Activated gamma-delta T cell treated with Interleukin-2 at 50 U/mL for 16 hours (primary cell): ENCODE measurements at regions not wholly inside any gene's neighbourhood (a gene's known extent, or its start where the extent isn't known, plus 50 kb on each side); places are given as distances from the start of the nearest gene placed in this dataset.

Experiments
- DNase-seq: peaks from one replicate; pipeline ENCODE4 v3.0.0-alpha.2; 2020

- DNase-seq, result no peak
These were observed 76.6 kb upstream of the KLF12 start for GRCh38 chr13:74210693-74211393.

DNA sequence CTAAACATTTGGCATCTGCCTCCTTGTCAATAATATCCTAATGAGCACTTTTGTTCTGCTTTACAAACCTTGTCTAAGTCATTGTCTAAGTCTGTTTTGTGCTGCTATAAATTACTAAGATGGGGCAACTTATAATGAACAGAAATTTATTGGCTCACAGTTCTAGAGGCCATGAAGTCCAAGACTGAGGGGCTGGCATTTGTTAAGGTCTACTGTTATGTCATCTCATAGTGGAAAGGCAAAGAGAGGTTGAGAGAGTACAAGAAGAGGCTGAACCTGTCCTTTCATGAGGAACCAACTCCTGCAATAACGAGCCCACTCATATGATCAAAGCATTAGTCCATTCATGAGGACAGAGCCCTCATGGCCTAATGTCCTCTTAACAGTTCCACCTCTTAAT, 72.7 kb upstream of the KLF12 start:
- no peak for DNase-seq

DNA sequence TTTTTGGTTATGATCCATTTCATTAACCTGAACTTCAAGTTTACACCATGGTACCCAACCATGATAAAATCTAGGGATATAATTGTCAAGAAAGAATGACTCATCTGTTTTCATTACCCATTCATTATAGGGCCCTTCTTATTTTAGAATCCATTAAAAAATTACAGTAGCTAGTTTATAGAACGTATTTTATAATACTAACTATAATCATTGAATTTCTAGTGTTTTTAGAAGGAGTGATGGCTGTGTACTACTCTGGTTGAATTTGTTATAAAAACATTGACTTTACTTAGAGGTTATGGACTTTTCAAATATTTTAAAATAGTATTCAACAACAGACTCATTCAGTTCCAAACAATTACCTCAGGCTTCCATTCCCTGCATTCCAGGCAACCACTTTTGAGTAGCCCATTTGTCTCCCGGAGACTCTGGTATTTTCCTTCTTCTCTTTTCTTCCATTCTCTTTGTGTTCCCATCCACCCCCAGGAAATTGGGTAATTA, 71.9 kb upstream of the KLF12 start:
- DNase-seq, result no peak

- no peak for DNase-seq
These were observed 71.1 kb upstream of the KLF12 start for GRCh38 chr13:74205313-74205690.

DNA sequence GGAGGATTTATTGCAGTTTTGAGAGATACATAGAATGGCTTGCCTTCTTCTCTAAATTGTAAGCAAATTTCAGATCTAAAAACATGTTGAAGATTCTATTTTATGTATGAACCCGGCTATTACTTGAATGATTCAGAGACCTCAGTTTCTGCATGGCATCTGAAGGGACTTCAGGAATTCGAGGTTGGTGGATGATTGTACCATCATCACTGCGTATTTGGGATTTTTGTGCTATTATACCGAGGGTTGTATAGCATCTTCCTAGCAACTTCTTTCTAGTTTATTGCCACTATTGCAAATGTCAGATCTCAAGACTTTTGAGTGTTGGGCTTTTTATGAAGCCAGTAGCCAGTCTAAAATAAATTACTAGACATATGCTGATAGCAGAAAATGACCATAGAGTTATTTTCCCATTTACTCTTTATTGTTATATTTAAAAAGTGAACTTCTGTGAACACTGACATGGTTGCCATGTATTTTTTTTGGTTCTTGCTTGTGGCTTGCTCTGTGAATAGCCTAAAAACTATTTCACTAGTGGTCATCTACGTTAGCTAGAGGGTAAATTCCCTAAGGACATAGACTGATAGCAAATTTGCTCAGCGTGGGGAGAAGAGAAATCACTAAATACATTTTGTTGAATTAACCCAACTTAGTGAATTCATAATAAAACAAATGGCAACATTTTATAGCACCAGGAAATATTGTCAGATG, 70.6 kb upstream of the KLF12 start:
- no peak for DNase-seq

DNA sequence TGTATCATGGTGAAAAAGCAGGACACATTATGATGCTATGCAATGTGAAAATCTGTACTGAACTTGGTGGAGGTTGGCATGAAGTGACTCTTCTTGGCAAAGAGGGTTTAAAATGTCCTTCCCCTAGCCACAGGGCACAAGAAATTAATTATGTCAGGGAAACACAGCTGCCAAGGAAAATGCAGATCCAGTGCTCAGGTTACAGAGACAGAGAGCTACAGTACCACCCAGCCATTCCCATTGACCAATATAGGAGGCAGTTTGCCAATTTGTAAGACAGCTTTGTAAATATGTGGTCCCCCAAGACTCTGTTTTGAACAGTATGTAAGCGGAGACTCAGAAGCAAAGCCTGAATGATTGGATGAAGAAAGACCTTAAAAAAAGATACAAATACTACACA, 69.4 kb upstream of the KLF12 start:
- no peak for DNase-seq

DNA sequence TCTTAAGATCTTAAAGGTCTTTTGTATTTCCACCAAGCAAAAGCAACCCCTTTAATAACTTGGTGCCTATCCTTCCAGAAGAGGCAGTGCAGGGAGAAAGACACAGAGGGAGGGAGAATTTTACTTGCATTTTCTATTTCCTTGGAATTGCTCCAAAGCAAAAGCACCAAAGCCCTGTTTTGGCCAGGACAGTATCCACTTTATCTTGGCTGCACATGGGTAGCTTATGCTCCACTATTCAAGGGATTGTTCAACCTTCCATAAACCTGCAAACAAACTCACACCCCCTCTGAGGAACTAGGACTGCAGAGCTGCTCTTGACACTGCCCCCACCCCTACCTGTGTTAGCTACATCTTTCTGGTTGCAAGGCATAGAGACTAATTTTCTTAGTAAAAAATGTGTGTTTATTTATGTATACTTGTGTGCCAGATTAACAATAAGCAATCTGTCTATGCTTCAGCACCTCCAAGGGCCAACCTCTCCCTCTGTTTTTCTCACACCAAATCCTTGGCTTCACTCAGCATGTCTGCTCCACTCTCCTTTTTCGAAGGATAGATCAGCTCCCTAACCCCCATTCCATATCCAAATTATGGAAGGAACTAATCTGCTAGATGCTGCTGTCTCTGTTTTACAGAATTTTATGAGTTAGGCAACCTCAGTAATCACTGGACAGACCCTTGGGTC, 68.1 kb upstream of the KLF12 start:
- no peak for DNase-seq

- DNase-seq, result no peak
These were observed 67.3 kb upstream of the KLF12 start for GRCh38 chr13:74201530-74201929.

- no peak for DNase-seq
These were observed 65.9 kb upstream of the KLF12 start for GRCh38 chr13:74200081-74200480.

- no peak for DNase-seq
These were observed 63.6 kb upstream of the KLF12 start for GRCh38 chr13:74197677-74198429.

DNA sequence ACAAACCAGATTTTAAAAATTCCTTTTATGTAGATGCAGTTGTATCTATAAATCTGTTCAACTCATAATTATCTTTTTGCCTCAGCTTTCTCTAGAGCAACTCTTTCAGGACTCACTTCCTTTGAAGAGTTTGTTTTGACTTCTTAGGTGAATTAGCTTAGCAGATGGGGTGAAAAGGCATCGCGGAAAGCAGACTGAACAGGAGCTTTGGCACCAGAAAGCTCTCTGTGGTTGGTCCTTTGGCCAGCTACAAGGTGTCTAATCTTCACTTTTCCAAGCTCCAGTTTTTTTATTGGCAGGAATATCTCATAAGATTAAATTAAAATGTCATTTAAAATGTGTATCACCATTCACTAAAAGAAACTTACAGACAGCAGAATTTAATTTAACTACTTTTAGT, 60.6 kb upstream of the KLF12 start:
- no peak for DNase-seq

DNA sequence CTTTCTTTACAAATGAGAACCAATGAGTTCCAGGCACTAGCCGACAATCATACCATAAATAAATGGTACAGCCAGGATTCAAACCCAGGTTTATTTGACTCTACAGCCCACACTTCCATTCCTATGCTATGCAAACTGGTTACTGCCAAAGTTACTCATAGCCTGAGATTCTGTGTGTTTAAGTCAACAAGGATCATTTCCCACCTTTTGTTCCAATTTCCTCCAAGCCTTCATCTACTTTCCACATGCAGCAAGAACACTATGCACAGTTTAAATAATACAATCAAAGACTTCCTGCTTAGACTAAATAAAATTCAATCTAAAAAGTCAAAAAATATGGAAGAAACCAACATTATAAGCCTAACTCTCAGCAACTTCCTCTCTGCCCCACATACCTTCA, 59.2 kb upstream of the KLF12 start:
- DNase-seq, result no peak

DNA sequence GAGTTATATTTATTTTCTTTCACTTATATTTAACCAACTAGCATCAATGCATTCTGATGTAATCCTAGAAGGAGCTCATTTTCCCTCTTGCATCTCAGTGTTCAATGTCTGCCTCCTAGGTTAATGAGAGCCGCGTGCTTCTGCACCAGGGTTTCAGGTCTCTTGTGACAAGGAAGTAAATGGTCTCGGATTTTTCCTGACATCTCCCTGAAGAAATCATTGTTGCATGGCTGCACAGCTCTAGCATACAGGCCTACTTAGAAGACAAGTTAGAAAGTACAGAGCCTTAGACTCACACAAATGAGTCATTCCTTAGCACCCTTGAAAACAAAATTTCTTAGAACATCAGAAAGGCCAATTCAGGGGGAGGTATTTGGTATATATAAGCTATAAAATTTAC, 57.2 kb upstream of the KLF12 start:
- DNase-seq, result no peak

GRCh38 chr13:74190999-74191398, 56.8 kb upstream of the KLF12 start:
- DNase-seq, result no peak

DNA sequence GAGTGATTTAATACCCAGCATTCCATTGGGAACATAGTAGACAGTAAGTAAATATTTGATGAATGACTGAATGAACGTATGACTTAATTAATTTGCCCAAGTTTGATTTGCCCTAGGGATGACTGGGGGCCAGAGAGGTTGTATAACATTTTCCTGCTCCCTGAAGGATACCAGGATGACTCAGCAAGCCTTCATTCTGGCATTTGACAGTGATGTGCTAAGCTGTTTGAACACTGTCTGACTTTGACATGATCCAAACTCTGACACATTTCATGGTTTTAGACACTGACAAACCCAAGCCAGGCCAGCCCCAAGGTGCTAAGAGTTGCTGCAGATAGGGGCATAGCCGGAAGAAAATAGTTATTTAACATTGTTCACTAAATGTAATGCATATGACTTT, 53.4 kb upstream of the KLF12 start:
- no peak for DNase-seq

- no peak for DNase-seq
These were observed 50.1 kb upstream of the KLF12 start for GRCh38 chr13:74184283-74184682.
